ENCODE measurements at regions not wholly inside any gene's neighbourhood (a gene's known extent, or its start where the extent isn't known, plus 50 kb on each side); places are given as distances from the start of the nearest gene placed in this dataset.

DNA sequence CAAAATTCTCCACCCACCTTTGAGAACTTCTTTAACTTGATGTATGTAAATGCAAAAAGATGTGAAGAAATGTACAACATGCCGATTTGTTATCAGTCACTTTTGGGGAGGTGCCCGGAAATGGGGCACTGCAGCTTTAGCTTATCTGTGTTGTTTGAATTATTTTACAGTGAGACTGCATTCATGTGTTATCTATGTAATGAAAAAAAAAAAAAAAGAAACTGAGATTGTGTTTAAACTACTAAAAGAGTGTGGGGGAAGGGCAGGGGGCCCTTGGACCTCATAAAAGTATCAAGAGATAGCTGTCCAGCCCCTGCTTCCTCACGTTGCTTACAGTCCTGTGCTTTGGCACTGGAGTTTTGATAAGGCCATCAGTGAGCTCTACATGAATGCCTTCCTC, 259.4 kb downstream of the STK31 start:
- no peak for TF ChIP-seq EZH2phosphoT487 (IDR thresholded peaks at IDR 0.05; ENCODE audit: insufficient read depth, low read depth)
- TF ChIP-seq EZH2 (IDR thresholded peaks at IDR 0.05; ENCODE audit: insufficient read depth, poor library complexity, severe bottlenecking) = no peak
